NCI-H2107 (cell line): ENCODE measurements at regions not wholly inside any gene's neighbourhood (a gene's known extent, or its start where the extent isn't known, plus 50 kb on each side); places are given as distances from the start of the nearest gene placed in this dataset.

Source experiments
- DNase-seq: peaks from one replicate; lab custom pipeline; 2025; lab: John Stamatoyannopoulos, UW

DNA sequence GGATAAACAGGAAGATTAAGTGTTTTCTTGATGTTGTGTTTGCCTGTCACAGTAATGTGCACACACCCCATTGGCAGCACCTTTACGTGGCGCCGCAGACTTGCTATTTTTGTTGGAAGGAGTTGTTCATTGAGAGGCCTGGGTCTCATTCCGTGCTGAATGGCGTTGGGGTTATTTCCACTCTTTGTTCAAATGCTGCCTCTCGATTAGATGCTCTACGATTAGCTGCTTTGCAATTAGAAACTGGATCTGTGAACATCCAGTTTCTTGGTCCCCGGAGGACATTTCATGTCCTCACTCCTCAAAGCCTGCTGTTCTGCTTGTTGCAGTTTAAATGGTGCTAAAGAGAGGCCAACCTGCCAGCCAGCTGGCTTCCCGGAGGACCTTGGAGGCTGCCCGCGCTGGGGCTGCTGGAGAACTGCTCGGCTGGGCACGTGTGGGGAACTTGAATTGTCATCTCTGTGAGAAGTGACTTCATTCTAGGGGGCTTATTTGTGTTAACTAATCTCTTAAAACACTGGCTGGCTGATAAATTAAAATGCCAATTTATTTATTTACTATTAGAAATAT lies 117.4 kb upstream of the NABP1 start:
- no peak for DNase-seq

GRCh38 chr2:191565120-191565519 lies 112.8 kb upstream of the NABP1 start:
- no peak for DNase-seq

- DNase-seq: no peak
Observed at GRCh38 chr2:191565647-191566198, 112.2 kb upstream of the NABP1 start.

- DNase-seq: peak; percentile 25
Observed at GRCh38 chr2:191566344-191566743, 111.6 kb upstream of the NABP1 start.

DNA sequence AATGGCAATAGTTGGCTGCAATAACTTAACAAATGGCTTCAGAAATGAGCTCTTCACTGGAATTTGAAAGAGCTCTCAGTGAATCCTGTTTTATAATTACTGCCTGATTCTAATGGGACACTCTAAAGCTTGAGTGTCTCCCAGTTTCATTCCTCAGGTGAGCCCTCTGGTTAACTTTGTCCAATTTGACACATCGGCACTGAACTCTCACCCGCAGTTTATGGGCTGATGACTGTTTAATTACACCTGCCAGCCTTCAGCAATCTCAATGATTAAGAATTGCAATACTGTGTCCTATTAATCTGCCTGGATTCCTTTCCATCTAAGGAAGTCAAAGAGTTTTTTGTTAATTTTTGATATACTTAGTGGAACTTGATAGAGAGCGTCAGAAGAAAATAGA lies 110.7 kb upstream of the NABP1 start:
- no peak for DNase-seq

DNA sequence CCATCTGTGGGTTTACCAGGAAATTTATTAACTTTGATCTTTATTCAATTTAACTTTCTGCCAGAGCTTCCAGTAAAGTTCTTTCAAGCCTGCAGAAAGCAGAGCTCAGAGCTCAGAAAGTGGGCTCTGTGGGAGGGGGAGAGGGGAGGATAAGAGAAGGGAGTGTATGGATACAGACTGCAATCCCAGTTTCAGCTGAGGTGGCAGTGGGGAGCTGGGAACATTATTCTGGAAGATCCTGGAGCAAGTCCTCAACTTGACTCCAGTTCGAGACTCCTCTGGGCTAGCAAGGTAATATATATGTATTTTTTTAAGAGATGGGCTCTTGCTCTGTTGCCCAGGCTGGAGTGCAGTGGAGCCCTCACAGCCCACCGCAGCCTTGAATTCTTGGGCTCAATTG lies 108.9 kb upstream of the NABP1 start:
- no peak for DNase-seq

DNA sequence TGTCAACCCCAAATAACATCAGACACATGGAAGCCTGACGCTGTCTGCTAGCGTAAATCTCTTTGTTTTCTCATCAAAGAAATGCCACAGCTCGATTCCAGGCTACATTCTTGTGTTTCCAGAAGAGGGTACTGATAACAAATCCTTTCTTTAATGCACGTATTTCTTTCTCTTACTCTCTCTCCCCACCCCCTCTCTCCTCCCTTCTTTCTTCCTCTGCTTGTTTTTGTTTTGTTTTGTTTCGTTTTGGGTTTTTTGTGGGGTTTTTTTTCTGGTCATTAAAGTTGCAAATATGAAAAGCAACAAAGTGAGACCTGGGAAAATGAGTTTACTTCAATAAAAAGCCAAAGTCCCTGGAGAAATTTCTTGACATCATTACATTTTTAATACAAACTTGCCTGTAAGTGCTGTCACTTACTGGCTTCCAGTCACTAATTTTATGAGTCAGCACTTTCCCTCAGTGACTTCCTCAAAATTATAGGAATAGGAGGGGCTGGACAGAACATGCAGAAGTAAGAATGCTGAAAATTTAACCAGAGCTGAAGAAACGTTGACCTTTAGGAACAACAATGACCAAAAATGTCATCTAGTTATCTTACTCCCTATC lies 106.7 kb upstream of the NABP1 start:
- DNase-seq: no peak

DNA sequence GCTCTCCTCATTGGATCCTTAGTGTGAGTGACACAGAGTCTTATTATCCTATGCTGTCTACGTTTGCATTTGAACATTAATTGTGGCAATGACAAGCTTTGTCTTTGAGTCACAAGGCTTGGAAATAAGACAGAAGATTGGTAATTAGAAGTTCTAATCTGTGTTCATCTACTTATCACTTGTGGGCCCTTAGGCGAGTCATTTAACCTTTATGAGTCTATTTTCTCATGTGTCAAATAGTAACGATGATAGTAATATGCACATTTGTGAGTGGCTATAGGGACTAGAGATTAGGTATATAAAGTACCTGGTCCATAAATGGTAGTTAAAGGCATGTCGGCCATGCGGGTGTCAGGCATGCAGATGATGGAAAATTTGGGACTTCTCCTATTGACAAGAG lies 105.6 kb upstream of the NABP1 start:
- DNase-seq: no peak

DNA sequence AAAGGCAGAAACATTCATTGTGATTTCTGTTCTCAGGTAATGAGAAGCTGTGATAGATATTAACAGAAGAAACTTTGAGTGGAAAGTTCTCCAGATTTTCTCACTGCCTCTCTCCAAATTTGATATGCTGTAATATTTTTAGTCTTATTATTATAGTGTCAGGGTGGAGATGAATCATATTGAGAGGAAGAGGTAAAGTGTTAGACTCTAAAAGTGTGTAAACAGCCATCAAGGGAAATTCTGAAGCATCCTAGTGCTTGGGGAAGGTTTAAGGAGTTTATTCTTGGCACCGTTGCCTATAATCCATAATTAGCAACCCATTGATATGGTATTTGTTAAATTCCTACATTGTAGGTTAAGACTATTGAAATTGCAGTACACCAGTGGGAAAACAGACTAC lies 104.7 kb upstream of the NABP1 start:
- no peak for DNase-seq

DNA sequence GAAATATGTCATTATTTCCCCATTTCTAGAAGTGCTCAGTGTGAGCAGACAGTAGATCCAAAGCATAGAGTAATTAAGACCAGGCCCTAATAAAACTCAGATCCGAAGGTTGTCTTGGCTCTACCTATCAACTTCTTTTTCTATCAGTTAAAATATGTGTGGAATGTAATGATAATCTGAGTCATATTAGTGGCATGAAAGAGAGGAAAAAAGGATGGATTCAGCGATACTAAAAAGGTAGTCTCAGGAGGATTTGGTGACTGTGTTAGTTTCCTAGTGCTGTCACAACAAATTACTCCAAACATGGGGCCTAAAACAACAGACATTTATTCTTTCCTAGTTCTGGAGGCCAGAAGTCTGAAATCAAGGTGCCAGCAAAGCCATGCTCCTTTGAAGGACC lies 103.7 kb upstream of the NABP1 start:
- DNase-seq: no peak

GRCh38 chr2:191577605-191578004 lies 100.3 kb upstream of the NABP1 start:
- DNase-seq: no peak

DNA sequence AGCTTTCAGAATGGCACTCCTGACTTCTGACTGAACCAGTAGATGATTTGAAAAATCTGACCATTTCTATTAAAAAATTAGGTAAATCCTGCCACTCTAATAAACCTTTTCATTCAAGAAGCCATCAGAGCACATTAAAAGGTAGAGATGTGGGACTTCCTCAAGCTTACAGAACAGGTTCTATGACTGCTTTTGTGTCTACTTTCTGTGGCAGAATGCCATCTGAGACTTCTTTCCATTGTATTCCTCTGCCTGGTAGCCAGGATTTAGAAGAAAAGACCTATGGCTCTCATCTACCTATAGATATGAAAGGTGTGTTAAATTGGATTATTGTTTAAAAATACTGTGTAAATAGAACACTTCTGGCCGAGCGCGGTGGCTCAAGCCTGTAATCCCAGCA lies 99.9 kb upstream of the NABP1 start:
- DNase-seq: no peak

GRCh38 chr2:191580581-191580980 lies 97.4 kb upstream of the NABP1 start:
- no peak for DNase-seq

GRCh38 chr2:191581003-191581402 lies 96.9 kb upstream of the NABP1 start:
- DNase-seq: no peak

GRCh38 chr2:191582355-191582754 lies 95.6 kb upstream of the NABP1 start:
- DNase-seq: no peak

DNA sequence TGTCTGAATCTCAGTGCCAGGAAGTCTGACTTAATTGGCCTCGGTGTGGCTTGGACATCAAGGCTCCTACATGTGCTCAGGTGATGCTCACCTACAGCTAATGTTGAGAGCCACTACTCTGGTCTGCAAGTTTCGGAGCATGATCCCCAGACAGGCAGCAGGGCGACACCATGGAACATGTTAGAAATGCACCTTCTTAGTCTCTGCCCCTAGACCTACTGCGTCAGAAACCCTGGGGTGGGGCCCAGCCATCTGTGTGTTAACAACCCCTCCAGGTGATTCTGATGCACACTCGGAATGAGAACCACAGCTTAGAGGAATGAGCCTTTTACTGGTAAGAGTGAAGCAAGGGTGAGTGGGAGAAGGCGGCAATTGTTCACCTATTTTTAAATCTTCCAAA lies 86.9 kb upstream of the NABP1 start:
- no peak for DNase-seq

- no peak for DNase-seq
Observed at GRCh38 chr2:191593622-191594385, 84.1 kb upstream of the NABP1 start.

DNA sequence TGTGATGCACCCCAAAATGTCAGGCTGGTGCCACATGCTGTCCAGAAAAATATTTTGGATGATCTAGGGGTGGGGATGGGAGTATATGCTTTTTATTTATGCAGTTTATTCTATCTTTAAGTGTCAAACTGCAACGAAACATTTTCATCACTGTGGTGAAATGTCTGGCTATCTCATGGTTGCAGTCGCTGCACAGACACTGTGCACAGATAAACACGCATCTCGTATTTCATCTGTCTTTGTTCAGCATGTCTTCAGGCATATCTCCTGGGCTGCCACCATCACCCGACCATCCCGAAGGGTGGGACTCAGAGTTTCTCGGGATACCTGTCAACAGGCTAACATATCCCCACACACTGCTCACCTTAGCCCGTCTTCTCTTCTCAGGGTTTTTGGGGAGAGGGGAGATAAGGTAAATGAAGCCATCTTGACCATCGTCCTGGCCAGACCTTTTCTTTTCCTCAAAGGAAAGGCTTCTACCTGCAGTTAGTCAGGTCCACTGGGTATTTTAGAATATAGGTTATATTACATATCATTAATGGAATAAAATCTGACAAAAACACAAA lies 80.7 kb upstream of the NABP1 start:
- no peak for DNase-seq

DNA sequence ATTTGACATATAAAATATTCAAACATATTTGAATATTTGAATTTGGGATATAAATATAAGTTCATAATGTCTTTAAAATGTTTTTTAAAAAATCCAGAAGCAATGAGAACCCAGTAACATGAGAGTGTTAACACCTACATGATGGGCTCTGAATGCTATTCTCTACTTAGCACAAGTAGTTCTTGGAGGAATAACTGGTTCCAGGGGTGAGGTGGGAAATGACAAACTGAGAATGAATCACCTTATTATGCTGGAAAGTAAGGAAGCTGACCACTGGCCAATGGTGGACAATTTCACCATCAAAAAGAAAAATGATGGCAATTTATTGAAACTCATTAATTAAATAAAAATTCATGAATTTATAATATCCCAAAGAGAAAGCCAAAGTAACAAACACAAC lies 79.6 kb upstream of the NABP1 start:
- no peak for DNase-seq

- no peak for DNase-seq
Observed at GRCh38 chr2:191601060-191601459, 76.9 kb upstream of the NABP1 start.

GRCh38 chr2:191604154-191604553 lies 73.8 kb upstream of the NABP1 start:
- no peak for DNase-seq

DNA sequence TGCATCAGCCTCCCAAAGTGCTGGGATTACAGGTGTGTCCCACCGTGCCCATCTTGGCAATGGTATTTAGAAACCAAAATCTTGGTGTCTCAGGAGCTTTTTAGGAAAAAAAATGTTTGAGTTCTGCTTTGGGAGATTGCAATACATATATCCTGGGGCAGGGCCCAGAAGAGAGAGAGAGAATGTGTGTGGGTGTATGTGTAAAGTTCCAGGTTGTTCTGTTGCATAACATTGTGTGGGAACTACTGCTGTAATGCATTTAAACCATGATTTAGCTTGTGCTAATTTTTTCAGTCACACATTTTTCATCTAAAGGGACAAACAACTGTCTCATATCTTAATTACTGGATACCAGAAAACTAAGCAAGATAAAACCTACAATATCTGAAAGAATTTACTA lies 70.8 kb upstream of the NABP1 start:
- DNase-seq: no peak

GRCh38 chr2:191610756-191611155 lies 67.2 kb upstream of the NABP1 start:
- no peak for DNase-seq
